IMR-90 (cell line): ENCODE measurements at regions not wholly inside any gene's neighbourhood (a gene's known extent, or its start where the extent isn't known, plus 50 kb on each side); places are given as distances from the start of the nearest gene placed in this dataset.

ENCODE experiments used
- ATAC-seq: fragments of 200-7000 bp; cut with Tn5 transposase; 2 replicates; pipeline ENCODE4 v1.9.1; 2020; ENCODE audit warnings: low read depth, mild to moderate bottlenecking, moderate library complexity
- BruUV-seq: library from RNA; stranded (reverse); fragments of 400-500 nt; replicated peaks from 2 replicates; lab custom pipeline; 2021; lab: Mats Ljungman, UMichigan
- CTCF ChIA-PET: fragments of 300-600 bp; formaldehyde crosslinking; extraction: SDS; loops from one replicate; lab custom pipeline; 2021; ENCODE audit warnings: antibody characterized with exemption; lab: Yijun Ruan, JAX
- POLR2A ChIA-PET: fragments of 300-600 bp; sonication (Branson Sonifier 250); formaldehyde crosslinking; loops from one replicate; lab custom pipeline; 2022; ENCODE audit warnings: antibody characterized with exemption; ENCODE audit not compliant: unreplicated experiment; lab: Charles Lee
- DNase-seq: peaks from one replicate; pipeline ENCODE4 v3.0.0; 2013
- H2AFZ ChIP-seq: replicated peaks from 2 replicates; pipeline ENCODE3; 2013; ENCODE audit warnings: low read length, mild to moderate bottlenecking; ENCODE audit not compliant: poor library complexity
- H2AK5ac ChIP-seq: 2 replicates; pipeline ENCODE4 v1.6.1; 2013; ENCODE audit warnings: low read depth, low read length, inconsistent platforms
- H2AK9ac ChIP-seq: replicated peaks from 2 replicates; pipeline ENCODE3; 2013; ENCODE audit warnings: mild to moderate bottlenecking, low read depth, low read length, moderate library complexity; ENCODE audit not compliant: poor library complexity
- H2BK120ac ChIP-seq: 2 replicates; pipeline ENCODE4 v1.6.1; 2013; ENCODE audit warnings: low read depth, low read length, inconsistent platforms
- H2BK15ac ChIP-seq: 3 replicates; pipeline ENCODE4 v1.6.1; 2013; ENCODE audit warnings: low read depth, low read length, inconsistent platforms
- H2BK20ac ChIP-seq: 2 replicates; pipeline ENCODE4 v1.6.1; 2013; ENCODE audit warnings: low read depth, mild to moderate bottlenecking, inconsistent platforms, low read length, moderate library complexity
- H2BK5ac ChIP-seq: 2 replicates; pipeline ENCODE4 v1.6.1; 2013; ENCODE audit warnings: mild to moderate bottlenecking, low read depth, low read length, inconsistent platforms; ENCODE audit not compliant: poor library complexity, severe bottlenecking
- H3K14ac ChIP-seq: replicated peaks from 2 replicates; pipeline ENCODE4 v1.6.1; 2013; ENCODE audit warnings: low read depth, low read length, inconsistent platforms
- H3K18ac ChIP-seq: 2 replicates; pipeline ENCODE4 v1.6.1; 2013; ENCODE audit warnings: low read depth, low read length, control low read depth
- H3K23ac ChIP-seq: 2 replicates; pipeline ENCODE4 v1.6.1; 2013; ENCODE audit warnings: low read depth, low read length, inconsistent platforms
- H3K27ac ChIP-seq: 2 replicates; pipeline ENCODE4 v1.5.1; 2013; ENCODE audit warnings: mild to moderate bottlenecking, control low read depth, low read length; ENCODE audit not compliant: insufficient read depth
- H3K27me3 ChIP-seq: 2 replicates; pipeline ENCODE4 v1.6.1; 2013; ENCODE audit warnings: low read length; ENCODE audit not compliant: control insufficient read depth, insufficient read depth
- H3K36me3 ChIP-seq: 2 replicates; pipeline ENCODE4 v1.6.1; 2013; ENCODE audit warnings: low read length, mixed read lengths; ENCODE audit not compliant: control insufficient read depth, insufficient read depth
- H3K4ac ChIP-seq: 2 replicates; pipeline ENCODE4 v1.6.1; 2013; ENCODE audit warnings: low read depth, low read length, inconsistent platforms
- H3K4me1 ChIP-seq: 2 replicates; pipeline ENCODE4 v1.6.1; 2013; ENCODE audit warnings: low read length, mixed read lengths; ENCODE audit not compliant: control insufficient read depth, insufficient read depth
- H3K4me2 ChIP-seq: 2 replicates; pipeline ENCODE4 v1.6.1; 2013; ENCODE audit warnings: low read depth, mild to moderate bottlenecking, control low read depth, low read length, moderate library complexity
- H3K4me3 ChIP-seq: 2 replicates; pipeline ENCODE4 v1.5.1; 2013; ENCODE audit warnings: low read depth, mild to moderate bottlenecking, control low read depth, low read length, moderate library complexity; ENCODE audit not compliant: insufficient read depth
- H3K56ac ChIP-seq: 2 replicates; pipeline ENCODE4 v1.6.1; 2013; ENCODE audit warnings: low read length, inconsistent platforms; ENCODE audit not compliant: insufficient read depth; ENCODE audit errors: extremely low read depth
- H3K79me1 ChIP-seq, 2 experiments: 2 replicates each; pipeline ENCODE4 v1.6.1; 2013; ENCODE audit warnings: low read length in 2 of 2, inconsistent platforms in 1 of 2, low read depth in 1 of 2
- H3K9ac ChIP-seq: 2 replicates; pipeline ENCODE4 v1.6.1; 2013; ENCODE audit warnings: low read depth, low read length, control low read depth
- H3K9me1 ChIP-seq: 2 replicates; pipeline ENCODE4 v1.6.1; 2013; ENCODE audit warnings: low read length, inconsistent platforms; ENCODE audit not compliant: insufficient read depth
- H3K9me3 ChIP-seq: 2 replicates; pipeline ENCODE4 v1.6.1; 2013; ENCODE audit warnings: low read length; ENCODE audit not compliant: control insufficient read depth, insufficient read depth
- H4K20me1 ChIP-seq: 2 replicates; pipeline ENCODE4 v1.6.1; 2013; ENCODE audit warnings: low read length, inconsistent platforms; ENCODE audit not compliant: insufficient read depth
- H4K5ac ChIP-seq: 2 replicates; pipeline ENCODE4 v1.6.1; 2013; ENCODE audit warnings: mild to moderate bottlenecking, low read depth, low read length, control low read depth
- H4K8ac ChIP-seq, 2 experiments: 2 replicates each; pipeline ENCODE4 v1.6.1; 2013; ENCODE audit warnings: low read depth in 2 of 2, low read length in 2 of 2, control low read depth in 1 of 2, inconsistent platforms in 1 of 2
- H4K91ac ChIP-seq: 2 replicates; pipeline ENCODE4 v1.6.1; 2013; ENCODE audit warnings: low read depth, low read length, inconsistent platforms; ENCODE audit not compliant: insufficient read depth
- BHLHE40 ChIP-seq: fragments of 150-350 bp; IDR thresholded peaks from 2 replicates; pipeline ENCODE4 v1.6.1; 2016; ENCODE audit warnings: mild to moderate bottlenecking, low read depth, low read length
- CEBPB ChIP-seq: IDR thresholded peaks from 2 replicates; pipeline ENCODE4 v1.6.1; 2012; ENCODE audit warnings: low read depth, low read length, improper control_type of control experiment
- CHD1 ChIP-seq: IDR thresholded peaks from 2 replicates; pipeline ENCODE4 v1.6.1; 2012; ENCODE audit warnings: low read depth, low read length, improper control_type of control experiment
- CTCF ChIP-seq: conservative IDR thresholded peaks from 2 replicates; pipeline ENCODE4 v1.5.1; 2012; ENCODE audit warnings: mild to moderate bottlenecking, low read depth, low read length, improper control_type of control experiment
- ELK1 ChIP-seq: fragments of 150-350 bp; IDR thresholded peaks from 2 replicates; pipeline ENCODE4 v1.6.1; 2016; ENCODE audit warnings: low read depth, mild to moderate bottlenecking, low read length, moderate library complexity, borderline replicate concordance
- FOS ChIP-seq: fragments of 150-350 bp; IDR thresholded peaks from 2 replicates; pipeline ENCODE4 v1.6.1; 2016; ENCODE audit warnings: low read depth, low read length
- MAFK ChIP-seq: IDR thresholded peaks from 2 replicates; pipeline ENCODE4 v1.6.1; 2012; ENCODE audit warnings: low read depth, low read length, improper control_type of control experiment
- MAZ ChIP-seq: IDR thresholded peaks from 2 replicates; pipeline ENCODE4 v1.6.1; 2012; ENCODE audit warnings: low read depth, mild to moderate bottlenecking, low read length, improper control_type of control experiment, moderate library complexity, borderline replicate concordance
- MXI1 ChIP-seq: IDR thresholded peaks from 2 replicates; pipeline ENCODE4 v1.6.1; 2012; ENCODE audit warnings: low read depth, mild to moderate bottlenecking, low read length, moderate library complexity, borderline replicate concordance
- NFE2L2 ChIP-seq: fragments of 150-350 bp; IDR thresholded peaks from 2 replicates; pipeline ENCODE4 v1.6.1; 2016; ENCODE audit warnings: low read depth, mild to moderate bottlenecking, low read length
- POLR2A ChIP-seq: IDR thresholded peaks from 2 replicates; pipeline ENCODE4 v1.6.1; 2012; ENCODE audit warnings: mild to moderate bottlenecking, low read depth, low read length
- RAD21 ChIP-seq: IDR thresholded peaks from 2 replicates; pipeline ENCODE4 v1.6.1; 2012; ENCODE audit warnings: low read length, improper control_type of control experiment
- RFX5 ChIP-seq: IDR thresholded peaks from 2 replicates; pipeline ENCODE4 v1.8.0; 2012; ENCODE audit warnings: low read depth, mild to moderate bottlenecking, low read length, moderate library complexity
- SMC3 ChIP-seq: fragments of 150-350 bp; IDR thresholded peaks from 2 replicates; pipeline ENCODE4 v1.6.1; 2016; ENCODE audit warnings: low read depth, mild to moderate bottlenecking, antibody characterized with exemption, low read length, moderate library complexity
- USF2 ChIP-seq: fragments of 150-350 bp; IDR thresholded peaks from 2 replicates; pipeline ENCODE4 v1.6.1; 2017; ENCODE audit warnings: mild to moderate bottlenecking, antibody characterized with exemption, low read length, low read depth
- WGBS, 2 experiments: methylation state at CpG; one replicate each; pipeline versions ENCODE4 v1.1.5 to v1.1.7; 2013; ENCODE audit warnings: missing lambda C conversion rate in 2 of 2; ENCODE audit not compliant: insufficient read length in 1 of 2; ENCODE audit errors: extremely low coverage in 2 of 2; 5-methylcytosine and 5-hydroxymethylcytosine counted together
- dilution Hi-C: fragments of 300-500 bp; cut with HindIII; formaldehyde crosslinking; loops from one replicate; pipeline ENCODE4 v1.14.3; 2018; ENCODE audit warnings: low sequenced_read_pairs; ENCODE audit not compliant: unreplicated experiment
- in situ Hi-C: fragments of 300-500 bp; cut with MboI; formaldehyde crosslinking; loops from 3 replicates; pipeline ENCODE4 v1.14.3; 2019; ENCODE audit warnings: low sequenced_read_pairs, inconsistent platforms, mixed read lengths
- intact Hi-C: fragments of 100-400 bp; cut with micrococcal nuclease; formaldehyde crosslinking; loops from 2 replicates; pipeline ENCODE4 v1.10.0; 2022

- no peaks in the 10 kb centered on the region for H3K79me1 ChIP-seq
- BruUV-seq, result no TSS peak
- H3K9me3 ChIP-seq, result peaks cover 1% of the 10 kb centered on the region; the same call in 1 of the 2 replicates
- H3K4me3 ChIP-seq, result no peak overlapping the region
- no peak overlapping the region for H2BK120ac ChIP-seq
- H3K9ac ChIP-seq, result no peak overlapping the region
- H4K5ac ChIP-seq, result no peak overlapping the region
- no peak overlapping the region for H3K18ac ChIP-seq
- no peak overlapping the region for H3K23ac ChIP-seq
- no peak overlapping the region for H3K14ac ChIP-seq
- no peak overlapping the region for H2BK5ac ChIP-seq
- TF ChIP-seq CTCF, result no peak
- TF ChIP-seq POLR2A, result no peak
- TF ChIP-seq FOS, result no peak
- no peak for TF ChIP-seq ELK1
- no peak for TF ChIP-seq RFX5
- TF ChIP-seq MAFK, result no peak
- no peak for TF ChIP-seq CHD1
- TF ChIP-seq BHLHE40, result no peak
- no peak for TF ChIP-seq MAZ
- TF ChIP-seq CEBPB, result no peak
- no peak for TF ChIP-seq RAD21
- TF ChIP-seq SMC3, result no peak
- no peak for TF ChIP-seq NFE2L2
- no peak for TF ChIP-seq MXI1
- no peak for TF ChIP-seq USF2
- H2AFZ ChIP-seq, result no peak overlapping the region
- no peak for ATAC-seq
- no peak overlapping the region for H2BK15ac ChIP-seq
- H3K36me3 ChIP-seq, result no peaks in the 10 kb centered on the region
- no peak overlapping the region for H2AK5ac ChIP-seq
- H2BK20ac ChIP-seq, result no peak overlapping the region
- H3K27me3 ChIP-seq, result no peaks in the 10 kb centered on the region
- no peak for DNase-seq
- H3K9me1 ChIP-seq, result no peaks in the 10 kb centered on the region
- no peak overlapping the region for H2AK9ac ChIP-seq
- dilution Hi-C loops, result no loop called here
- H3K4me2 ChIP-seq, result no peak overlapping the region
- no peaks in the 10 kb centered on the region for H3K4me1 ChIP-seq
- WGBS, 2 experiments, result no CpG with 5 or more reads among the region's 4 CpGs
- H3K56ac ChIP-seq, result no peak overlapping the region
- H4K8ac ChIP-seq, result no peak overlapping the region
- no peak overlapping the region for H3K4ac ChIP-seq
- intact Hi-C loops, result no loop called here
- no peaks in the 10 kb centered on the region for H4K20me1 ChIP-seq
- H4K91ac ChIP-seq, result no peak overlapping the region
- ChIA-PET CTCF (no interaction called here), POLR2A (no interaction called here)
- in situ Hi-C loops, result no loop called here
- H3K27ac ChIP-seq, result no peak overlapping the region
Observed at GRCh38 chr21:19937619-19938018, 1060.6 kb upstream of the NCAM2 start.
